A673 (cell line): ENCODE measurements at regions not wholly inside any gene's neighbourhood (a gene's known extent, or its start where the extent isn't known, plus 50 kb on each side); places are given as distances from the start of the nearest gene placed in this dataset.
A peak's percentile ranks its signal among the peaks of the same experiment; 100 is the strongest.

Experiments
- BruUV-seq: library from RNA; stranded (reverse); fragments of 400-500 nt; replicated peaks from 2 replicates; lab custom pipeline; 2021; lab: Mats Ljungman, UMichigan
- CTCF ChIA-PET: fragments of 300-600 bp; sonication (Branson Sonifier 250); formaldehyde crosslinking; loops from one replicate; lab custom pipeline; 2022; ENCODE audit warnings: antibody characterized with exemption; lab: Charles Lee
- POLR2A ChIA-PET: fragments of 300-600 bp; sonication (Branson Sonifier 250); formaldehyde crosslinking; loops from one replicate; lab custom pipeline; 2022; ENCODE audit warnings: antibody characterized with exemption; ENCODE audit not compliant: low non-redundant PET; lab: Charles Lee
- DNase-seq: peaks from one replicate; pipeline ENCODE4 v3.0.0-alpha.2; 2015; ENCODE audit warnings: low spot score
- H3K27ac ChIP-seq: fragments of 200-600 bp; sonication (generic); 2 replicates; pipeline ENCODE4 v1.5.1; 2016; ENCODE audit warnings: mixed run types, low read depth, mild to moderate bottlenecking, mixed read lengths, antibody characterized with exemption, low read length; ENCODE audit not compliant: poor library complexity, severe bottlenecking
- H3K27me3 ChIP-seq: fragments of 200-600 bp; sonication (generic); replicated peaks from 2 replicates; pipeline ENCODE4 v1.6.1; 2017; ENCODE audit warnings: mixed run types, low read depth, mild to moderate bottlenecking, mixed read lengths, antibody characterized with exemption, low read length; ENCODE audit not compliant: insufficient read depth, poor library complexity
- H3K36me3 ChIP-seq: fragments of 200-600 bp; sonication (generic); 2 replicates; pipeline ENCODE4 v1.6.1; 2016; ENCODE audit warnings: mixed run types, mild to moderate bottlenecking, mixed read lengths, antibody characterized with exemption, low read length; ENCODE audit not compliant: insufficient read depth, poor library complexity, severe bottlenecking
- H3K4me1 ChIP-seq: fragments of 200-600 bp; sonication (generic); 2 replicates; pipeline ENCODE4 v1.6.1; 2017; ENCODE audit warnings: mixed run types, mild to moderate bottlenecking, mixed read lengths, antibody characterized with exemption, low read length; ENCODE audit not compliant: insufficient read depth, poor library complexity, severe bottlenecking
- H3K4me3 ChIP-seq: fragments of 200-600 bp; sonication (generic); 2 replicates; pipeline ENCODE4 v1.5.1; 2016; ENCODE audit warnings: low read depth, mixed run types, mild to moderate bottlenecking, mixed read lengths, low read length; ENCODE audit not compliant: poor library complexity, severe bottlenecking
- H3K9me3 ChIP-seq: fragments of 200-600 bp; sonication (generic); 2 replicates; pipeline ENCODE4 v1.6.1; 2016; ENCODE audit warnings: mixed run types, low read depth, mild to moderate bottlenecking, mixed read lengths, antibody characterized with exemption, low read length; ENCODE audit not compliant: poor library complexity, severe bottlenecking
- EZH2 ChIP-seq: fragments of 200-600 bp; sonication (generic); IDR thresholded peaks from 2 replicates; pipeline ENCODE4 v1.6.1; 2017; ENCODE audit warnings: borderline replicate concordance, low read depth, mild to moderate bottlenecking, mixed read lengths, antibody characterized with exemption, low read length; ENCODE audit not compliant: poor library complexity, severe bottlenecking
- intact Hi-C: fragments of 100-400 bp; cut with micrococcal nuclease; formaldehyde crosslinking; loops from one replicate; pipeline ENCODE4 v1.10.0; 2022; ENCODE audit not compliant: unreplicated experiment
- TF ChIP-seq, protein P1 (sequence below): fragments of 300-800, 200-600 bp; sonication (generic); conservative IDR thresholded peaks from 2 replicates; pipeline ENCODE4 v1.5.1; 2017; ENCODE audit warnings: low read depth, mild to moderate bottlenecking, antibody characterized with exemption, low read length, moderate library complexity, mixed read lengths

GRCh38 chr3:146854523-146854922, 249.4 kb upstream of the PLSCR5 start:
- Histone ChIP-seq H3K27me3 (peaks cover 22% of the 10 kb centered on the region), H3K36me3 (no peaks in the 10 kb centered on the region), H3K9me3 (no peaks in the 10 kb centered on the region), H3K27ac (no peak overlapping the region), H3K4me3 (no peak overlapping the region), H3K4me1 (no peaks in the 10 kb centered on the region)
- CTCF ChIA-PET = no interaction called here
- TF ChIP-seq EZH2 = no peak
- TF ChIP-seq, protein P1, sequence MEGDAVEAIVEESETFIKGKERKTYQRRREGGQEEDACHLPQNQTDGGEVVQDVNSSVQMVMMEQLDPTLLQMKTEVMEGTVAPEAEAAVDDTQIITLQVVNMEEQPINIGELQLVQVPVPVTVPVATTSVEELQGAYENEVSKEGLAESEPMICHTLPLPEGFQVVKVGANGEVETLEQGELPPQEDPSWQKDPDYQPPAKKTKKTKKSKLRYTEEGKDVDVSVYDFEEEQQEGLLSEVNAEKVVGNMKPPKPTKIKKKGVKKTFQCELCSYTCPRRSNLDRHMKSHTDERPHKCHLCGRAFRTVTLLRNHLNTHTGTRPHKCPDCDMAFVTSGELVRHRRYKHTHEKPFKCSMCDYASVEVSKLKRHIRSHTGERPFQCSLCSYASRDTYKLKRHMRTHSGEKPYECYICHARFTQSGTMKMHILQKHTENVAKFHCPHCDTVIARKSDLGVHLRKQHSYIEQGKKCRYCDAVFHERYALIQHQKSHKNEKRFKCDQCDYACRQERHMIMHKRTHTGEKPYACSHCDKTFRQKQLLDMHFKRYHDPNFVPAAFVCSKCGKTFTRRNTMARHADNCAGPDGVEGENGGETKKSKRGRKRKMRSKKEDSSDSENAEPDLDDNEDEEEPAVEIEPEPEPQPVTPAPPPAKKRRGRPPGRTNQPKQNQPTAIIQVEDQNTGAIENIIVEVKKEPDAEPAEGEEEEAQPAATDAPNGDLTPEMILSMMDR = no peak
- no TSS peak for BruUV-seq
- intact Hi-C loops = no loop called here
- POLR2A ChIA-PET = no interaction called here
- DNase-seq = no peak

GRCh38 chr3:146851665-146852064, 246.5 kb upstream of the PLSCR5 start:
- Histone ChIP-seq H3K27ac (no peak overlapping the region), H3K36me3 (no peaks in the 10 kb centered on the region), H3K9me3 (no peaks in the 10 kb centered on the region), H3K4me1 (no peaks in the 10 kb centered on the region), H3K27me3 (peaks cover 32% of the 10 kb centered on the region), H3K4me3 (no peak overlapping the region)
- ChIA-PET POLR2A (no interaction called here), CTCF (no interaction called here)
- no TSS peak for BruUV-seq
- no peak for DNase-seq
- intact Hi-C loops = no loop called here
- TF ChIP-seq, protein P1 = no peak
- TF ChIP-seq EZH2 = no peak

GRCh38 chr3:146845361-146845760, 240.2 kb upstream of the PLSCR5 start:
- H3K36me3 ChIP-seq = no peaks in the 10 kb centered on the region
- H3K9me3 ChIP-seq = no peaks in the 10 kb centered on the region
- peak; percentile 64 for DNase-seq
- no TSS peak for BruUV-seq
- H3K27ac ChIP-seq = no peak overlapping the region
- peaks cover 5% of the 10 kb centered on the region for H3K4me1 ChIP-seq
- TF ChIP-seq, protein P1 = no peak
- no peak for TF ChIP-seq EZH2
- ChIA-PET CTCF (no interaction called here), POLR2A (interaction anchor here (0.6 kb wide), 2 partner anchors 146 to 709 kb away, joined by 3 to 4 read pairs; no protein-coding TSS in a partner anchor)
- H3K27me3 ChIP-seq = peaks cover 40% of the 10 kb centered on the region
- intact Hi-C loops = no loop called here
- H3K4me3 ChIP-seq = no peak overlapping the region
